MM.1S (cell line): ENCODE measurements at regions not wholly inside any gene's neighbourhood (a gene's known extent, or its start where the extent isn't known, plus 50 kb on each side); places are given as distances from the start of the nearest gene placed in this dataset.

Experiments used
- CTCF ChIP-seq: fragments of 300-600 bp; sonication (generic); IDR thresholded peaks from 2 replicates; pipeline ENCODE4 v1.5.1; 2016; ENCODE audit warnings: antibody characterized with exemption, low read length, mixed read lengths
- EZH2 ChIP-seq: fragments of 300-600 bp; sonication (generic); optimal IDR thresholded peaks from 2 replicates; pipeline ENCODE3; 2017; ENCODE audit warnings: low read depth, mild to moderate bottlenecking, antibody characterized with exemption, low read length, mixed read lengths

GRCh38 chr6:56334937-56335336, 87.6 kb upstream of the COL21A1 start:
- TF ChIP-seq EZH2 (no peak), CTCF (no peak)
